IPS-NIHi7 (cell line): ENCODE measurements at regions not wholly inside any gene's neighbourhood (a gene's known extent, or its start where the extent isn't known, plus 50 kb on each side); places are given as distances from the start of the nearest gene placed in this dataset.
"Not testable (repeated sequence)": the region's sequence is repeated elsewhere in the genome, so short reads cannot be mapped to it uniquely, and the experiment has no call there.

Source experiments
- DNase-seq: peaks from one replicate; pipeline ENCODE4 v3.0.0; 2012; ENCODE audit warnings: mixed read lengths; ENCODE audit errors: extremely low spot score

- DNase-seq, result no peak
Observed at GRCh38 chr17:27944546-27945332, 51.6 kb upstream of the LYRM9 start.

DNA sequence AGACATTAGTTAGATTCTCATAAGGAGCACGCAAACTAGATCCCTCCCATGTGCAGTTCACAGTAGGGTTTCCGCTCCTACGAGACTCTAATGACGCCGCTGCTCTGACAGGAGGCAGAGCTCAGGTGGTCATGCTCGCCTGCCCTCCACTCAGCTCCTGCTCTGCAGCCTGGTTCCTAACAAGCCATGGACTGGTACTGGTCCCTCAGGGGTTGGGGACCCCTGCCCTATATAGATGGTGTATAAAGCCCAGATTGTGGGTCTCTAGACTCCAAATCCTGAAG lies 52.1 kb upstream of the LYRM9 start:
- DNase-seq, result no peak

GRCh38 chr17:27945953-27946352 lies 52.8 kb upstream of the LYRM9 start:
- DNase-seq, result no peak

GRCh38 chr17:27946513-27946912 lies 53.3 kb upstream of the LYRM9 start:
- DNase-seq, result no peak

DNA sequence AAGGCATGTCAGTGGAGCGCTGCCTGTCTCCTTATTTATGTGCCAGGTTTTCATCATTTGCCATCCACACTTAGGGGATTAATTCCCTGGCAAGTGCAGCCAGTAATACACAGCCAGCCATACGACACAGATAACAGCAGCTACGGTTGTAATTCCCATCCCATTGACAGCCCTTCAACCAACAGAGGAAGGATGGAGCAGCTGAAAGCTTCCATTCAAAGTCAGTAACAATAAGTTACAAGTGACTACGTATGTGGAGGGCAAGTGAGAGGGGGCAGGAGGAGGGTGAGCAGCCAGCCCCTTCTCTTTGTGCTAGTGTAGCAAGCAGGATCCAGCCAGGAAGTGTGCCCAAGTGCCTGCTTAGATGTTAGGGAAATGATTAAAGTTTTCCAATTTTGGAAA lies 53.8 kb upstream of the LYRM9 start:
- no peak for DNase-seq

DNA sequence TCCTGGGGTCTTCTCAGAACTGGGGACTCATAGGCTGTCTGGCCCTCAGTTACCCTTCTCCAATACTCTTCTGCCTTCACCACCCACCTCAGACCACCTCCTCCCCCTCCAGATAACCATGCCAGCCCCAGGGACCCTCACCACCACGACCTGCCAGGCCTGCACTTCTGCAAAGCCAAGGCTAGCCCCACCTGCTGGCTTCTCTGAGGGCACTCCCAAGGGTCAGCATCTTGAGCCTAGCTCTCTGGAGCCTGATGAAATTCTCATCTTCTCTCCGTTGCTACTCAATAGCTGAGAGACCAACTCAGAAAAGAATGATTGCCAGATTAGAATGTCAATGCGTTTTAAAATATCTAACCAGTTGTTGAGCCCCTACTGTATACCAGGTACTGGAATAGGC lies 56.1 kb upstream of the LYRM9 start:
- no peak for DNase-seq

GRCh38 chr17:27950225-27950624 lies 57.1 kb upstream of the LYRM9 start:
- not testable (repeated sequence) for DNase-seq

DNA sequence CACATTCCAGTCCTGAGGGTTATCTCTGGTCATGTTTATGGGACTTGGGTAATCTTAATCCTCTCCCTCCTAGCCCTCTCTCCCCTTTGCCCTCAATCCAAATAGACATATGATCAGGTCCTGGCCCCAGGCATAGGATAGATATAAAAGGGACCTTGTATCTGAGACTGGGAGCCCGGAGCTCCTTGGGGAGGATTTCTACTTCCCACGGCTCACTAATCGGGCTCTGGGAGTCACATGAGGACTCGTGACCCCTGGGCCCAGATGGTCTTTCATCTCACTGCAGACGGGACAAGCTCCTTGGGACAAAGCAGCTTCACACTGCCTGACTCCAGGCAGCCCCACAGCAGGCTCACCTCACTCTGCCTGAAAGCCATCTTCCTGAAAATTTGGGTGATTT lies 57.8 kb upstream of the LYRM9 start:
- DNase-seq, result no peak

DNA sequence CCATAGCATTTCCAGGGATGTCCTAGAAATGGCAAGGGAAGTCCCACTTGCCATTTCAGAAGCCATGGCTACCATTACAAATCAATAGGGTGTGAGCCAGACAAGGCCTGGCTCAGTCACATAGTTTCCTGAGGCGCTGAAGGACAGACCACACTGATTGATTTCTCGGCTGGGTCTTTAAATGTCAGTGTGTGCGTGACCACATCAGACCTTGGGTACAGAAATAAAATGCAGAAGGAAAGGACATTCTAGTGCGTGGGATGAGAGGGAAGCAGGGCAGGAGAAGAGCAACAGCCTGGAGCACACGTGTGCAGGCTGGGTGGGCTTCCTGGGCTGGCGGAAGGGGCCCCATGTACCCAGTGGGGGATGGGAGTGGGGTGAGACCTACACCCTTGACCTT lies 58.7 kb upstream of the LYRM9 start:
- no peak for DNase-seq

DNA sequence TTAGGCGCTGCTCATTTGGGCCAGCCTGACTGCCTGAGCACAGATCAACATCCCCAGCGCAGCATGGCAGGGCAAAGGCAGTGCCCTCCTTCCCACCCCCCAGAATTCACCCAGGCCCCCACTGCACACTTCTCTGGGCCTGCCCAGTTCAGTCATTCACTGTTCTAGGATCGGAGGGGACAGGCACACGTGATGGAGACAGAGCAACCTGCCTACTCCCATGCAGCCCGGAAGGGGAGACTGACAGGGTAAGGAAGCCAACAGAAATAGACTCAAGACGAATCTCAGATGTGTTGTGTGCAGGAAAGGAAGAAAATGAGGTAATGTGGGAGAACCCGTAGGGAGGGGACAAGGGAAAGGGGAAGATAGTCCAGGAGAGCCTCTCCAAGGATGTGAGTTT lies 59.2 kb upstream of the LYRM9 start:
- DNase-seq, result no peak

GRCh38 chr17:27954548-27955495 lies 61.7 kb upstream of the LYRM9 start:
- DNase-seq, result no peak

DNA sequence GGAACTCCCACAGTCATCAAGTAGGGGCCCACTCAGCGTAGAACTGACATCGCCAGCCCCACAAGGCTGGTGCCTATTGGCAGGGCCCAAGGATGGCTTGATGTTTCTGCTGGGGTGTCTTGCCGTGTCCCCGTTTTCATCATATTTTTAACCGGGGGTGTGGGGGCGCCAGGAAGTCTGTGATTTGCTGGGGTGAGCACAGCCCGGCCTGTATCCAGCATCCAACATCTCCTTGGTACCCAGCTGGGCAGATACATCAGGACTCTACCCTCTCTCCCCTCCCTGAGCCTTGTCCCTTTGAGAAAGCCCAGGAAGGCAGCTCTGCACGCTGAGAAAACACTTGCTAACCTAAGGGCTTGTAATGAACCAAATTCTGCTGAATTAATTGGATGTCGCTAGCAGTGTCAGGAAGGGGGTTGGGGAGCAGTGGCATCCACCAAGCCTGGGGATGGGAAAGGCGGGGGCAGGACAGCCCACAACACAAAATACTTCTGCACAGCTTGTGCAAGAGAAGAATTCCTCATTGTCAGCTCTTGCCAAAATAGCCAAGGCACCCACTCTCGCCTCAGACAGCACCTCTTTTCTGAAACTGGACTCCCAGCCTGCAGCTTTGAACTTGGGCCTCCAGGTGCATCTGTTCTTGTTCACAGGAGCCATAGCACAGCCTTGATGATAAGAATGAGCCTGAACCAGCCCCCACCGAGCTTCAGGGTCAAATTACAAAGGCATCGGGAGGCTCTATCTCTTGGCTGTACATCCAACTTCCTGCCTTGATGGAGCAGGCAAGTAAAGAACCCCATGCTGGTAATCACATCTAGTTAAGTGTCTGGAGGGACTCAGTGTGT lies 63.7 kb upstream of the LYRM9 start:
- DNase-seq, result peak; percentile 47

DNA sequence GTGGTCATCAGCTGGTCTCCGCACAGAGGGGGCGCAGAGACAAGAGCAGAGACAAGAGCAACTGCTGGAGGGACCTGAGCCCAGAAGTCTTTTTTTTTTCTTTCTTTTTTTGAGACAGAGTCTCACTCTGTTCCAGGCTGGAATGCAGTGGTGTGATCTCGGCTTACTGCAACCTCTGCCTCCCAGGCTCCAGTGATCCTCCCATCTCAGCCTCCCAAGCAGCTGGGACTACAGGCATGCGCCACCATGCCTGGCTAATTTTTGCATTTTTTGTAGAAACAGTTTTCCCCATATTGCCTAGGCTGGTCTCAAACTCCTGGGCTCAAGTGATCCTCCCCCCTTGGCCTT lies 64.3 kb upstream of the LYRM9 start:
- not testable (repeated sequence) for DNase-seq

DNA sequence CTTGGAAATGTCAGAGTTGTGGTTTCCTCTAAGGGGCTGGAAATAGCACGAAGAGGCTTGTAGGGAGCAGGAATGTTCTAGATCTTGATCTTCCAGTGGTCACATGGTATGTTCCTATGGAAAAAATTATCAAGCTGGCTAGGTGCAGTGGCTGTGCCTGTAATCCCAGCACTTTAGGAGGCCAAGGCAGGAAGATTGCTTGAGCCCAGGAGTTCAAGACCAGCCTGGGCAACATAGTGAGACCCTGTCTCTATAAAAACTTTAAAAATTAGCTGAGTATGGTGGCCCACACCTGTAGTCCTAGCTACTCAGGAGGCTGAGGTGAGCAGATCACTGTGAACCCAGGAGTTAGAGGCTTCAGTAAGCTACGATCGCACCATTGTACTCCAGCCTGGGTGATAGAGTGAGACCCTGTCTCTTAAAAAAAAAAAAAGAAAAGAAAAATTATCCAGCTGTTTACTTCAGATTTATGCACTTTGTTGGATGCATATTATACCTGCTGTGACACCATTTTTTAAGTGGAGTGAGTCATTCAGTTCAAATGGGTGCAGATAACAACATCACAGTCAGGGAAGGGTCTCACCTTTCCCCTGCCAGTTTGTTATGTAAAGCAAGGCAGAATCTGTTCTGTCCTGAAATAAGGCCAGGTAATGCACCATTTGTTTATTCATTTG lies 65.7 kb upstream of the LYRM9 start:
- DNase-seq, result no peak

DNA sequence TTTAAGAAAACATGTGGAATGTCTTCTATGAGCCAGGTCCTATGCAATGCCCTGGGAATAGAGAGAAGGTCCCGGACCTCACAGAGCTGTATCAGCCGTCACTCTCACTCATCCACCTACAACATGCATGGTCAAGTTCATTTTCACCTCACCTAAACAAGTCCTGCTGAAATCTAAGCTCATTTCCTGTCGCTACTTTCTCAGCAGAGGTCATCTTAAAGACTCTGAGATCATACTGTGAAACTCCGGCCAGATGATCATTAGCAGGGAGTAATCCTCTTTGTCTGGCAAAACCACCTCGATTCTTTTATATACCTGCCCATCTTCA lies 66.2 kb upstream of the LYRM9 start:
- peak; percentile 47 for DNase-seq

GRCh38 chr17:27960183-27960849 lies 67.2 kb upstream of the LYRM9 start:
- DNase-seq, result no peak

DNA sequence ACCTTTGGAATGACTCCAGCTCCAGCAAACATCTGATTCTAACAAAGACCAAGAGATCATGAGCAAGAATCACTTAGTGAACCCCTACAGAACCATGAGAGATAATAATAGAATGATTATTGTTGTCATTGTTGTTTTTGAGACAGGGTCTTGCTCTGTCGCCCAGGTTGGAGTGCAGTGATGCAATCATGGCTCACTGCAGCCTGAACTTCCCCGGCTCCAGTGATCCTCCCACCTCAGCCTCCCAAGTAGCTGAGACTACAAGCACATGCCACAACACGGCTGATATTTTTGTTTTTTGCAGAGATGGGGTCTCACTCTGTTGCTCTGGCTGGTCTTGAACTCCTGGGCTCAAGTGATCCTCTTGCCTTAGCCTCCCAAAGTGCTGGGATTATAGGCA lies 69.4 kb upstream of the LYRM9 start:
- DNase-seq, result not testable (repeated sequence)

GRCh38 chr17:27965224-27965623 lies 72.1 kb upstream of the LYRM9 start:
- DNase-seq, result no peak

DNA sequence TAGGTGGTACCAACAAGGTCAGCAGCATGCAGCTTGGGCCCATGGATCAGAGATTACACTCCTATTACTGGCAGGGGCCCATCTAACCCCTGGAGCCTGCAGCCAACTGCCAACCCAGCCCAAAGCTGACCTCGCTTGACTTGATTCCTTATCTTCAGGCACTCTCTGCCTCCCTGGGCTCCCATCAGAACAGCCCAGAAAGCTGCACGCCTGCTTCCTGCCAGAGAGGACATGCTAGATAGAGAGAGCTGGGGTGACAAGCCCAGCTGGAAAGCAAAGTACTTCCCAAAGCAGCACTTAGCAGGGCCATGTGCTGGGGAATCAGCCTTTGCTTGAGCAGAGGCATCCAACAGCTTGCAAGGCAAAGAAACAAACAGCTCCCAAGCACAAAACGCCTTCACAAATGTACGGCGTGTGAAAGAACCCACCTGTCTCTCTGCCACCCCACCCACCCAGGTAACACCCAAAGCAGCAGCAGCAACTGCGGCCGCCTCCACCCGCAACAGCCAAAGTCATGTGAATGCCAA lies 74.2 kb upstream of the NLK start:
- DNase-seq, result no peak

DNA sequence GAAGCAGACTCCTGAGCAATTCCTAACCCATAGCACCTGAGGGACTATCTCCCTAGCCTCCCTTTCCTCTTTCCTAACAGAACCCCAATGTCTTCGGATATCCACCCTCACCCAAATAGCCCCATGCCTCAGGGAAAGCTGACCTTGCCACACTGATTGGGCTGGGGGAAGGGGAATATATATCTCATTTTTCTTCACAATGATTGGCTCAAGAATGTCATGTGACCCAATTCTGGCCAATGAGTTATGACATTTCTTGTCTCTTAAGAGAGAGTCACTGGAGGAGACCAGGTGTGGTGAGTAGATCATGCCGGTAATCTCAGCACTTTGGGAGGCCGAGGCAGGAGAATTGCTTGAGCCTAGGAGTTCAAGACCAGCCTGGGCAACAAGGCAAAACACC lies 71.9 kb upstream of the NLK start:
- no peak for DNase-seq
